ENCODE measurements at regions not wholly inside any gene's neighbourhood (a gene's known extent, or its start where the extent isn't known, plus 50 kb on each side); places are given as distances from the start of the nearest gene placed in this dataset.
"Not testable (repeated sequence)": the region's sequence is repeated elsewhere in the genome, so short reads cannot be mapped to it uniquely, and the experiment has no call there.

DNA sequence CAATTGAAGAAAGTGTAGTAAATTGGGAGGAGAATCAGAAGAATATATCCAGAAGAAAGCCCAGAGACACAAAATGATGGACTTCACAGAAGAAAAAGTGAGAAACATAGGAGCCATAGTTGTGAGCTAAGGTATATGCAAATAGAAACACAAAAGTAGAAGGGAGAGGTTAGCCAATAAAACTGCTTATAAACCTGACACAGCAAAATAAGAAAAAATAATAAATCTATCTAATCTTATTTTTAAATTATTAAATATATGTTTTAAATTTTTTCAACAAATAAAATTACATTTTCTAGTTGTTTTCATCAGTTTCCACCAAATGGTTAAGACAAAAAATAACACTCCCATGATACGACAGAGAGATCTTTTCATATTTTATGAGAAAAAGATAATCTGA, 903.5 kb downstream of the DNAJB9 start:
- intact Hi-C loops (cut with DNase I) = no loop called here
- Histone ChIP-seq H3K4me1 (ENCODE audit: control insufficient read depth, insufficient read depth, low read length) (no peaks in the 10 kb centered on the region), H3K27me3 (ENCODE audit: control insufficient read depth, insufficient read depth) (no peaks in the 10 kb centered on the region), H3K27ac (ENCODE audit: low read length) (no peak overlapping the region), H3K4me3 (ENCODE audit: low read length) (no peak overlapping the region), H3K9me3 (ENCODE audit: control insufficient read depth, low read length) (no peaks in the 10 kb centered on the region)
- DNase-seq (no peak), ATAC-seq (no peak)
- WGBS = 94% methylated on average over 1 of the region's 1 CpG

DNA sequence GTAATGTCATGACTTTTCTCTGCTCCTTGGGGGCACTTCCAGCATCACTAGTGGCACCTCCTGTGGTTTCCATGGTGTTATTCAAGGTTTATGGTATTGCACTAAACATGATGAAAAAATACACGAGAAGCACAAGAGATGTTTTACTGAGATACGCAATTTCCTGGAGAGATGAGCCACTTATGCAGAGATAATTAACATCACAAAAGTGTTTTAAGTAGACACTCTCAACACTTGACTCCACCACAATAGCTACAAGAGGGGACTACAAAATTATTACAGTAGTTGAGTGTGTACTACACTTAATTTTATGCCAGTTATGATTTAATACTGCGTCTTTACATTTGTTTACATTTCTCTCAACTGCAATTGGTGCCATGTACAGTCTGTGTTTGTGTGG, 906.7 kb downstream of the DNAJB9 start:
- H3K4me1 ChIP-seq (ENCODE audit: control insufficient read depth, insufficient read depth, low read length) = no peaks in the 10 kb centered on the region
- no peak overlapping the region for H3K4me3 ChIP-seq (ENCODE audit: low read length)
- DNase-seq = no peak
- WGBS = 84% methylated on average over 3 of the region's 3 CpGs
- ATAC-seq = no peak
- H3K27ac ChIP-seq (ENCODE audit: low read length) = no peak overlapping the region
- no peaks in the 10 kb centered on the region for H3K9me3 ChIP-seq (ENCODE audit: control insufficient read depth, low read length)
- no peaks in the 10 kb centered on the region for H3K27me3 ChIP-seq (ENCODE audit: control insufficient read depth, insufficient read depth)
- intact Hi-C loops (cut with DNase I) = no loop called here

DNA sequence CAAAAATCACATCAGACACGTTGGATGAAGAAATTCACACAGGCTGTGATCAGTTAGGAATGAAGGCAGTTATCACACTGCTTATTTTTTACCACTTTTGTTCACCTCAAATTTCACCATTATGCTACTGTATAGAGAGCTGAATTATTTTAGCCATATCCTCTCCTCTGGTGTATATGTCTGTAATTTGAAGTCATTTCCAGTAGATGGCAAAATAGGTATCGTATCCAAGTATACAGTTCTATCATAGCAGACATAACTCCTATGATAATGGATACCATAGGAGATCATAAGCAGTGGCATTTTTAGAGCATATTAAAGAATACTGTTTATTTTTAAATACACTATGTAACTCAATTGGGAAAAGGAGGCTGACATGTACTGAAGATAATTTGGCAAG, 909.7 kb downstream of the DNAJB9 start:
- intact Hi-C loops (cut with DNase I) = no loop called here
- WGBS = 50% methylated on average over 2 of the region's 2 CpGs
- no peak for DNase-seq
- no peak for ATAC-seq
- Histone ChIP-seq H3K4me3 (ENCODE audit: low read length) (no peak overlapping the region), H3K9me3 (ENCODE audit: control insufficient read depth, low read length) (no peaks in the 10 kb centered on the region), H3K27ac (ENCODE audit: low read length) (no peak overlapping the region), H3K27me3 (ENCODE audit: control insufficient read depth, insufficient read depth) (no peaks in the 10 kb centered on the region), H3K4me1 (ENCODE audit: control insufficient read depth, insufficient read depth, low read length) (no peaks in the 10 kb centered on the region)

DNA sequence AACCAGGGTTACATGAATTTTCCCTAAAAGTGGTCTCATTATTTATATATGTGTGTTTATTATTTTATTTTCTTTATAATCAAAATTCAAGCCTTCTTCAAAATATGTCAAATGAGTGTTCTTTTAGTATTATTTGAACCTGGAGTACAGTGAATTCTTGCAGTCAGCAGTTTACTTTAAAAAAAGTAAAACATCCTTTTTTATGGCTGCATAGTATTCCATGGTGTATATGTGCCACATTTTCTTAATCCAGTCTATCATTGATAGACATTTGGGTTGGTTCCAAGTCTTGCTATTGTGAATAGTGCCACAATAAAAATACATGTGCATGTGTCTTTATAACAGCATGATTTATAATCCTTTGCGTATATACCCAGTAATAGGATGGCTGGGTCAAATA, 920.9 kb downstream of the DNAJB9 start:
- H3K9me3 ChIP-seq (ENCODE audit: control insufficient read depth, low read length); H3K4me3 ChIP-seq (ENCODE audit: low read length); H3K4me1 ChIP-seq (ENCODE audit: control insufficient read depth, insufficient read depth, low read length); ATAC-seq; H3K27me3 ChIP-seq (ENCODE audit: control insufficient read depth, insufficient read depth); DNase-seq; intact Hi-C loops (cut with DNase I); H3K27ac ChIP-seq (ENCODE audit: low read length): not testable (repeated sequence)
- WGBS = 98% methylated on average over 1 of the region's 1 CpG

DNA sequence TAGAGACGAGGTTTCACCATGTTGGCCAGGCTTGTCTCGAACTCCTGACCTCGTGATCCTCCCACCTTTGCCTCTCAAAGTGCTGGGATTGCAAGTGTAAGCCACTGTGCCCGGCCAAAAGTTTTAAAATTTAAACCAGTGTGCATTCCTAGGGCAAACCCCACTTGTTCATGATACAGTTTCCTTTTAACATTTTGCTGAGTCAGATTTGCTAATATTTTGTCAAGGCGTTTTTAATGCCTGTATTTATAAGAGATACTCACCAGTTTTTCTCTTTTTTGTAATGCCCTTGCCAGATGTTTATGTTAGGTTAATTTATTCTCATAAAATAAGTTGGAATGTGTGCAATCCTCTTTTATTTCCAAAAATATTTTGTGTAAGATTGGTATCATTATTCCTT, 927.4 kb downstream of the DNAJB9 start:
- Histone ChIP-seq H3K4me3 (ENCODE audit: low read length) (no peak overlapping the region), H3K27ac (ENCODE audit: low read length) (no peak overlapping the region), H3K4me1 (ENCODE audit: control insufficient read depth, insufficient read depth, low read length) (no peaks in the 10 kb centered on the region), H3K27me3 (ENCODE audit: control insufficient read depth, insufficient read depth) (no peaks in the 10 kb centered on the region), H3K9me3 (ENCODE audit: control insufficient read depth, low read length) (no peaks in the 10 kb centered on the region)
- intact Hi-C loops (cut with DNase I) = no loop called here
- WGBS = 83% methylated on average over 5 of the region's 5 CpGs
- no peak for ATAC-seq
- no peak for DNase-seq

DNA sequence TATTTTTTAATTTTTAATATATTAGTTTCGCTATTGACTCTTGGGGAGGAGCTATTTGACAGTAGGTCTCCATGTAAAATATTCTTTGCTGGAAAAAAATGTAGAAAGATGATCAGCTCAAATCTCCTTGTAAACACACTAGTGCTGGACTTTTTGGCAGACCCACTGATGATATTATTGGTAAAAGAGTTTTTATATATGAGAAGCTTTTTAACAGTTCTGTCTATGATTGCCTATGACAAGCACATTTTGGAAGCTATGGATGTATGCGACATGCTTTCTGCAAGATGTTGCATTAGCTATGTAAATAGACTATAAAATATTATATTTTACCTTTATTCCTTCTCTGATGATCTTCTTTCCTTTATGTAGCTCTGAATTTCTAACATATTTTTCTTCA, 928.5 kb downstream of the DNAJB9 start:
- no peak for ATAC-seq
- Histone ChIP-seq H3K27ac (ENCODE audit: low read length) (no peak overlapping the region), H3K4me1 (ENCODE audit: control insufficient read depth, insufficient read depth, low read length) (no peaks in the 10 kb centered on the region), H3K4me3 (ENCODE audit: low read length) (no peak overlapping the region), H3K27me3 (ENCODE audit: control insufficient read depth, insufficient read depth) (no peaks in the 10 kb centered on the region), H3K9me3 (ENCODE audit: control insufficient read depth, low read length) (no peaks in the 10 kb centered on the region)
- DNase-seq = no peak
- WGBS = 93% methylated on average over 2 of the region's 2 CpGs
- intact Hi-C loops (cut with DNase I) = no loop called here

DNA sequence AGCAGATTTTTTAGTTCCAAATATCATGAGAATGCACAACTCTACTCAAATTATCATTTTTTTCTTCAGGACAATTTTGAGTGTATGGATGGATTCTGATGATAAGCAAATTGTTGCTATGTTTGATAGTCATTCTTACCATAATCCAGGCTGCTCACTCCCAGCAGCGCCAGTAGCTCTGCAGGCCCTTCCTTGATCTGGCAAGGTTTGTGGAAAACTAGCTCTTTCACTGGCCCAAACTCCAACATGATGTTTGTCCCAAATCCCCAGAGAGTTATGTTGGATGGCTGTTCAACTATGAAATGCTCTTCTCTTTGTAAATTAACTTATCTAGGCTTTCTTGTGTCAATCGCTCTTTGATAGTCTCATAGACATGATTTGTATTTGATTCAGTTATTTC, 933.7 kb downstream of the DNAJB9 start:
- DNase-seq (peak in 1 of 3 donors; percentile 39), ATAC-seq (peak in 1 of 2 donors; percentile 72)
- Histone ChIP-seq H3K27me3 (ENCODE audit: control insufficient read depth, insufficient read depth) (no peaks in the 10 kb centered on the region), H3K4me1 (ENCODE audit: control insufficient read depth, insufficient read depth, low read length) (no peaks in the 10 kb centered on the region), H3K27ac (ENCODE audit: low read length) (no peak overlapping the region), H3K4me3 (ENCODE audit: low read length) (no peak overlapping the region), H3K9me3 (ENCODE audit: control insufficient read depth, low read length) (no peaks in the 10 kb centered on the region)
- intact Hi-C loops (cut with DNase I) = no loop called here
- WGBS = 52% methylated on average over 2 of the region's 2 CpGs

DNA sequence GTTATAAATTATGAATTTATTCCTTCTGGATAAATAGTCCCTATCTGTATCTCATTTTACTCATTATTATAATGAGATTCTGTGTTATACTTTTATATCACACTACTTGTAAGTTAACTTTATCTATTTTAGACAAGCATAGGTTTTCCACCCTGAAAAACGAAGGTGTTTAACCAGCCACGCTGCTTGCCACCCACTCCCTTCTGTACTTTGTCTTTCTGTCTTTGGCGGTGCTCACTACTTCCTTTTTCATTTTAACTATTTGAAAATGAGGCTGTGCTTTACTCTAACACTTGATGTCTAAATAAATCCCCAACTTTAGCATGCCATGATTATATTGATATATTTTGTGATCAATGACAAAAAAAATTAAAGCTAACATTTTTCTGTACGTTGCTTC, 952.9 kb downstream of the DNAJB9 start:
- H3K27ac ChIP-seq (ENCODE audit: low read length) = no peak overlapping the region

DNA sequence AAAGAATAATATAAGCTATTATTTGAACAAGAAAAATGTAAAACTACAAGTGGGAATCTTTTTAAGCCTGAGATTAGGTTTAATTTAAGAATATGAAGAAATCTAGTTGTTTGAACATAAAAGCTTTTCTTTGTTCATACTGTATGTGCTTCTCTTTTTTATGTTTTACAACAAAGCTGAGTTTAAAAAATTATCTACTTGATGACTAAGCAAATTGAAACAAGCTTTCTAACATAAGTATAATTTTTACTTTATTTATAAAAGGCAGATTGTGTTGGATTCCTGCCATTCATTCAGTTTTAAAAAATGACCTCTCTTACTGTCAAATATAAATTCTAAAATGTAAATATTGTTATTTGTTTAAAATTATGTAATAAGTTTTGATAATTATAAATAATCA, 958.2 kb downstream of the DNAJB9 start:
- Histone ChIP-seq H3K4me3 (ENCODE audit: low read length) (no peak overlapping the region), H3K27ac (ENCODE audit: low read length) (no peak overlapping the region), H3K27me3 (ENCODE audit: control insufficient read depth, insufficient read depth) (no peaks in the 10 kb centered on the region), H3K4me1 (ENCODE audit: control insufficient read depth, insufficient read depth, low read length) (no peaks in the 10 kb centered on the region), H3K9me3 (ENCODE audit: control insufficient read depth, low read length) (no peaks in the 10 kb centered on the region)
- ATAC-seq (no peak), DNase-seq (no peak)
- intact Hi-C loops (cut with DNase I) = no loop called here

More for the DNA sequence above, 952.9 kb downstream of the DNAJB9 start:
- WGBS = 64% methylated on average over 4 of the region's 4 CpGs
- H3K4me3 ChIP-seq (ENCODE audit: low read length) = no peak overlapping the region
- no peaks in the 10 kb centered on the region for H3K9me3 ChIP-seq (ENCODE audit: control insufficient read depth, low read length)
- no peaks in the 10 kb centered on the region for H3K4me1 ChIP-seq (ENCODE audit: control insufficient read depth, insufficient read depth, low read length)
- no peaks in the 10 kb centered on the region for H3K27me3 ChIP-seq (ENCODE audit: control insufficient read depth, insufficient read depth)
- ATAC-seq (no peak), DNase-seq (no peak)
- intact Hi-C loops (cut with DNase I) = no loop called here

DNA sequence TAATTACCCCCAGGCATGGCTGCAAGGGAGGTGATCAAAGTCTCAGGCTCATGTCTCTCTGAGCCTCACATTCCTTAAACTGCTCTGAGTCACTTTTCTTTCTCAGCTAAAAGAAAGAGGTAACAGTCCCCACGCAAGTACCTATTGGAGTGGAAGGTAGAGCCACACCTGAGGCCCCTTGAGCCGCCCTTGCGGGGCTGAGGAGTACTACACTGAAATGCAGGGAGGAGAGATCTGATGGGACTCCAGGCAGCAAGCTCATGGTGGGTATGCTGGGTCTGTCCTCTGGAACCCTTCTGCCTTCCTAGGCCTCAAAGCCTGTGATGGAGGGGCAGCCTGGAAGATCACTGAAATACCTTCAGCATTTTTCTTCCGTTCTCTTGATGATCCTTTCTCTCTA, 960.0 kb downstream of the DNAJB9 start:
- no peak overlapping the region for H3K27ac ChIP-seq (ENCODE audit: low read length)
- DNase-seq = no peak

DNA sequence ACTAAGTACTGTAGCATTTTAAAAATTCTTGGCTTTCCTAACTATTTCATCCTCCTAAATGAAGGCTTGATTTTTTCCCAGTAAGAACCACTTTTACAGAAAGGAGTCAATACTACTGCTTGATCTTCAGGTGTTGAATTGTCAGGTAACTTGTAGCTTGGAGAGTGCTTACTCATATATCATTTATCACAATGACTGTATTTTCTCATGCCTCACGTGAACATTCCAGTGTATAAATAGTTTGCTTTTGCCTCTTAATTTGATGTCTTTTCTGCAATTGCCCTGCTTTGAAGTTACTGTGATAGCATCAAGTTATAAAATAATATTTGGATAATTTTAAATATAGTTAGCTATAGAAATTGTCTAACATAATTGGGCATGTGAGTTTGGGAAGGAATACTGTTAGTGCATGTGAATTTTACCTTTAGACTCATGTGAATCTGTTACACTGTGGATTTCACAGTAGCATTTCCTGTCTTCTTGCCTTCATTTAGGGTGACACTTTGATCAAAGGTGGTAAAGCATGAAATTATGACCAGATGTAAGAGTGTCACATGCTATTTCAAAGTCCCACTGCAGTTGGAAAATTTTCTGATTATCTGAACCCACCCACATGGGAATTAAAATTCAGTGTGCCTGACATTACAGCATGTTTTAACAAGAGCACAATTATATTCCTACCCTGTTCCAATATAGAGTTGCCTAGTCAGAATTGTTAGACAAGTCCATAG, 962.8 kb downstream of the DNAJB9 start:
- whole genome bisulfite sequencing = 51% methylated on average over 1 of the region's 1 CpG
- DNase-seq = no peak
- no peaks in the 10 kb centered on the region for H3K27me3 ChIP-seq (ENCODE audit: control insufficient read depth, insufficient read depth)
- H3K27ac ChIP-seq (ENCODE audit: low read length) = no peak overlapping the region
- intact Hi-C loops (cut with DNase I) = no loop called here
- no peaks in the 10 kb centered on the region for H3K9me3 ChIP-seq (ENCODE audit: control insufficient read depth, low read length)
- H3K4me3 ChIP-seq (ENCODE audit: low read length) = no peak overlapping the region
- H3K4me1 ChIP-seq (ENCODE audit: control insufficient read depth, insufficient read depth, low read length) = no peaks in the 10 kb centered on the region
- ATAC-seq = no peak

More for the DNA sequence above, 960.0 kb downstream of the DNAJB9 start:
- ATAC-seq = no peak
- WGBS = 92% methylated on average over 4 of the region's 4 CpGs
- H3K4me3 ChIP-seq (ENCODE audit: low read length) = no peak overlapping the region
- no peaks in the 10 kb centered on the region for H3K4me1 ChIP-seq (ENCODE audit: control insufficient read depth, insufficient read depth, low read length)
- intact Hi-C loops (cut with DNase I) = no loop called here
- no peaks in the 10 kb centered on the region for H3K9me3 ChIP-seq (ENCODE audit: control insufficient read depth, low read length)
- no peaks in the 10 kb centered on the region for H3K27me3 ChIP-seq (ENCODE audit: control insufficient read depth, insufficient read depth)

DNA sequence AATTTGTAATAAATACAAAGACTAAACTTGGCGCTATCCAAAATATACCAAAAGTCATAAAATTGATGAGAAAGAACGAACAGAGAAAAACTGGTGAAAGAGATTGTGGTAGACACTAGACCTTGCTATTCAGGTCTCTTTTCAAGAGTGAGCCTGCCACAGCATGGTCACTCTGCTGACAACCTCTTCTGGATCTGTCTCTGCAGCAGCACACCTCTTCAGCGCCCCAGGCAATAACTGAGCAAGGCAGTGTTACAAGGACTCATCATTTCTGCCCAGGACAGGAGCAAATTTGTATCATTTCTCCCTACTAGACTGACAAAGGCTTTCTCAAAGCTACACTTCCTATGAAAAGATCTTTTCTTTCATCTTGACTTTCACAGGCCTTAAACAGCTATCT, 976.0 kb downstream of the DNAJB9 start:
- H3K27me3 ChIP-seq (ENCODE audit: control insufficient read depth, insufficient read depth) = no peaks in the 10 kb centered on the region
- intact Hi-C loops (cut with DNase I) = no loop called here
- H3K9me3 ChIP-seq (ENCODE audit: control insufficient read depth, low read length) = no peaks in the 10 kb centered on the region
- DNase-seq = no peak
- H3K4me1 ChIP-seq (ENCODE audit: control insufficient read depth, insufficient read depth, low read length) = no peaks in the 10 kb centered on the region
- WGBS = 57% methylated on average over 3 of the region's 3 CpGs
- no peak for ATAC-seq
- no peak overlapping the region for H3K4me3 ChIP-seq (ENCODE audit: low read length)
- H3K27ac ChIP-seq (ENCODE audit: low read length) = no peak overlapping the region
